Erythroblast (primary cell): ENCODE measurements at regions not wholly inside any gene's neighbourhood (a gene's known extent, or its start where the extent isn't known, plus 50 kb on each side); places are given as distances from the start of the nearest gene placed in this dataset.

ENCODE experiments used
- GATA1 ChIP-seq: IDR thresholded peaks from 2 replicates; pipeline ENCODE4 v1.6.1; 2011; ENCODE audit warnings: low read depth, mild to moderate bottlenecking, control low read depth, low read length, moderate library complexity
- POLR2A ChIP-seq: IDR thresholded peaks from 2 replicates; pipeline ENCODE4 v1.6.1; 2011; ENCODE audit warnings: mild to moderate bottlenecking, low read length

DNA sequence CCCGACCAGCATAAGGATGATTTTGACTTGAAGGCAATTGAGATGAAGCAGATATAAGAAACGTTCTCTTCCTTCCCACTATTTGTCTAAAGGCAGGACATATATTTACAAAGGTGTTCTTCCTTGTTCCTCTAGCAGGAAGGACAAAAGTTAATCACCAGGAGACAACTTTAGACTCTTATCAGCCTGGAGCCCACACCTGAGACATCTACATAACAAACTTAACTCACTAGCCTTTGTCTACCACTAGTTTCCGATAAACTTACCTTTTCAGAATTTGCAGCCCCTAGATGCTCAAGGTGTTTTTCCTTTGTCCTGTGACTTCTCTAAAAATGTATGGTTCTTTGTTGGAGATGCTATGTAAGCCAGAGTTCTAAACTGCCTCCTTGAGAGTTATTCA lies 1047.8 kb upstream of the NXPH2 start:
- TF ChIP-seq POLR2A (no peak), GATA1 (no peak)
